IgD-negative memory B cell (primary cell): ENCODE measurements at regions not wholly inside any gene's neighbourhood (a gene's known extent, or its start where the extent isn't known, plus 50 kb on each side); places are given as distances from the start of the nearest gene placed in this dataset.

Experiments used
- H3K27ac Mint-ChIP-seq, 3 donors: one replicate each; pipeline ENCODE4 v1.8.0; 2020 to 2022; ENCODE audit warnings: mild to moderate bottlenecking in 3 of 3, mixed read lengths in 3 of 3, moderate library complexity in 1 of 3
- H3K27me3 Mint-ChIP-seq: one replicate; pipeline ENCODE4 v1.8.0; 2021; ENCODE audit warnings: mixed read lengths
- H3K36me3 Mint-ChIP-seq: one replicate; pipeline ENCODE4 v1.8.0; 2020; ENCODE audit warnings: mild to moderate bottlenecking, mixed read lengths
- H3K4me1 Mint-ChIP-seq, 3 donors: one replicate each; pipeline ENCODE4 v1.8.0; 2020 to 2022; ENCODE audit warnings: mixed read lengths in 3 of 3, mild to moderate bottlenecking in 1 of 3
- H3K4me3 Mint-ChIP-seq, 4 donors: one replicate each; pipeline ENCODE4 v1.8.0; 2020 to 2022; ENCODE audit warnings: mild to moderate bottlenecking in 4 of 4, mixed read lengths in 4 of 4, moderate library complexity in 3 of 4
- H3K9me3 Mint-ChIP-seq, 3 donors: one replicate each; pipeline ENCODE4 v1.8.0; 2020 to 2021; ENCODE audit warnings: mixed read lengths in 3 of 3, mild to moderate bottlenecking in 1 of 3

- H3K4me1 Mint-ChIP-seq: no peaks in the 10 kb centered on the region
- H3K36me3 Mint-ChIP-seq: no peaks in the 10 kb centered on the region
- H3K4me3 Mint-ChIP-seq: no peak overlapping the region
- no peaks in the 10 kb centered on the region for H3K27me3 Mint-ChIP-seq
- no peak overlapping the region for H3K27ac Mint-ChIP-seq
- H3K9me3 Mint-ChIP-seq: peaks cover 0 to 26% (median 6%) of the 10 kb centered on the region in 3 donors
Observed at GRCh38 chr18:40921845-40922629, 1033.0 kb upstream of the PIK3C3 start.

- H3K4me3 Mint-ChIP-seq: no peak overlapping the region
- H3K4me1 Mint-ChIP-seq: no peaks in the 10 kb centered on the region
- no peak overlapping the region for H3K27ac Mint-ChIP-seq
- no peaks in the 10 kb centered on the region for H3K27me3 Mint-ChIP-seq
- peaks cover 2 to 23% (median 3%) of the 10 kb centered on the region in 3 donors for H3K9me3 Mint-ChIP-seq
- H3K36me3 Mint-ChIP-seq: no peaks in the 10 kb centered on the region
Observed at GRCh38 chr18:40917056-40917455, 1038.0 kb upstream of the PIK3C3 start.

- Mint-ChIP-seq H3K4me3 (no peak overlapping the region), H3K4me1 (no peaks in the 10 kb centered on the region), H3K36me3 (no peaks in the 10 kb centered on the region), H3K9me3 (peaks cover 1 to 15% (median 4%) of the 10 kb centered on the region in 3 donors), H3K27ac (no peak overlapping the region), H3K27me3 (no peaks in the 10 kb centered on the region)
Observed at GRCh38 chr18:40915724-40916123, 1039.3 kb upstream of the PIK3C3 start.

GRCh38 chr18:40911582-40912254 lies 1043.3 kb upstream of the PIK3C3 start:
- no peaks in the 10 kb centered on the region for H3K4me1 Mint-ChIP-seq
- no peaks in the 10 kb centered on the region for H3K27me3 Mint-ChIP-seq
- H3K9me3 Mint-ChIP-seq: peaks cover 1 to 6% (median 4%) of the 10 kb centered on the region in 3 donors
- no peak overlapping the region for H3K4me3 Mint-ChIP-seq
- H3K36me3 Mint-ChIP-seq: no peaks in the 10 kb centered on the region
- H3K27ac Mint-ChIP-seq: no peak overlapping the region

- Mint-ChIP-seq H3K9me3 (peaks cover 0 to 6% (median 1%) of the 10 kb centered on the region in 3 donors), H3K4me1 (no peaks in the 10 kb centered on the region), H3K4me3 (no peak overlapping the region), H3K36me3 (no peaks in the 10 kb centered on the region), H3K27ac (no peak overlapping the region), H3K27me3 (no peaks in the 10 kb centered on the region)
Observed at GRCh38 chr18:40911041-40911440, 1044.0 kb upstream of the PIK3C3 start.

- no peaks in the 10 kb centered on the region for H3K27me3 Mint-ChIP-seq
- no peak overlapping the region for H3K27ac Mint-ChIP-seq
- H3K4me3 Mint-ChIP-seq: no peak overlapping the region
Observed at GRCh38 chr18:40907842-40908241, 1047.2 kb upstream of the PIK3C3 start.

GRCh38 chr18:40904295-40904694 lies 1050.7 kb upstream of the PIK3C3 start:
- H3K9me3 Mint-ChIP-seq: peaks cover 0 to 3% (median 0%) of the 10 kb centered on the region in 3 donors
- H3K4me3 Mint-ChIP-seq: no peak overlapping the region
- no peaks in the 10 kb centered on the region for H3K36me3 Mint-ChIP-seq
- H3K4me1 Mint-ChIP-seq: no peaks in the 10 kb centered on the region
- H3K27me3 Mint-ChIP-seq: no peaks in the 10 kb centered on the region
- no peak overlapping the region for H3K27ac Mint-ChIP-seq

More at GRCh38 chr18:40907842-40908241, 1047.2 kb upstream of the PIK3C3 start:
- no peaks in the 10 kb centered on the region for H3K36me3 Mint-ChIP-seq
- H3K9me3 Mint-ChIP-seq: peaks cover 0 to 6% (median 0%) of the 10 kb centered on the region in 3 donors
- no peaks in the 10 kb centered on the region for H3K4me1 Mint-ChIP-seq

- Mint-ChIP-seq H3K9me3 (peaks cover 0 to 2% (median 0%) of the 10 kb centered on the region in 3 donors), H3K27ac (no peak overlapping the region), H3K36me3 (no peaks in the 10 kb centered on the region), H3K4me3 (no peak overlapping the region), H3K27me3 (no peaks in the 10 kb centered on the region), H3K4me1 (no peaks in the 10 kb centered on the region)
Observed at GRCh38 chr18:40902436-40902835, 1052.6 kb upstream of the PIK3C3 start.

- H3K27me3 Mint-ChIP-seq: no peaks in the 10 kb centered on the region
- H3K27ac Mint-ChIP-seq: no peak overlapping the region
- H3K36me3 Mint-ChIP-seq: no peaks in the 10 kb centered on the region
- H3K9me3 Mint-ChIP-seq: peaks cover 3 to 5% (median 3%) of the 10 kb centered on the region in 3 donors
- H3K4me1 Mint-ChIP-seq: no peaks in the 10 kb centered on the region
- no peak overlapping the region for H3K4me3 Mint-ChIP-seq
Observed at GRCh38 chr18:40897884-40898283, 1057.2 kb upstream of the PIK3C3 start.

GRCh38 chr18:40883271-40883670 lies 1071.8 kb upstream of the PIK3C3 start:
- Mint-ChIP-seq H3K9me3 (peaks cover 0 to 11% (median 9%) of the 10 kb centered on the region in 3 donors), H3K4me1 (no peaks in the 10 kb centered on the region), H3K27ac (peak overlapping the region in 1 of 3 donors; percentile 77), H3K4me3 (no peak overlapping the region), H3K27me3 (no peaks in the 10 kb centered on the region), H3K36me3 (no peaks in the 10 kb centered on the region)

GRCh38 chr18:40882468-40882867 lies 1072.6 kb upstream of the PIK3C3 start:
- H3K36me3 Mint-ChIP-seq: no peaks in the 10 kb centered on the region
- H3K4me1 Mint-ChIP-seq: no peaks in the 10 kb centered on the region
- H3K9me3 Mint-ChIP-seq: peaks cover 0 to 11% (median 9%) of the 10 kb centered on the region in 3 donors
- no peaks in the 10 kb centered on the region for H3K27me3 Mint-ChIP-seq
- no peak overlapping the region for H3K27ac Mint-ChIP-seq
- H3K4me3 Mint-ChIP-seq: no peak overlapping the region

GRCh38 chr18:40878371-40878770 lies 1076.7 kb upstream of the PIK3C3 start:
- H3K4me3 Mint-ChIP-seq: no peak overlapping the region
- H3K4me1 Mint-ChIP-seq: no peaks in the 10 kb centered on the region
- H3K27me3 Mint-ChIP-seq: no peaks in the 10 kb centered on the region
- no peak overlapping the region for H3K27ac Mint-ChIP-seq
- H3K9me3 Mint-ChIP-seq: peaks cover 3 to 4% (median 3%) of the 10 kb centered on the region in 3 donors
- no peaks in the 10 kb centered on the region for H3K36me3 Mint-ChIP-seq

- no peaks in the 10 kb centered on the region for H3K4me1 Mint-ChIP-seq
- no peaks in the 10 kb centered on the region for H3K27me3 Mint-ChIP-seq
- H3K27ac Mint-ChIP-seq: no peak overlapping the region
- H3K9me3 Mint-ChIP-seq: peaks cover 3 to 4% (median 3%) of the 10 kb centered on the region in 3 donors
- no peak overlapping the region for H3K4me3 Mint-ChIP-seq
- no peaks in the 10 kb centered on the region for H3K36me3 Mint-ChIP-seq
Observed at GRCh38 chr18:40877096-40877495, 1077.9 kb upstream of the PIK3C3 start.

- Mint-ChIP-seq H3K36me3 (no peaks in the 10 kb centered on the region), H3K27me3 (no peaks in the 10 kb centered on the region), H3K4me1 (no peaks in the 10 kb centered on the region), H3K4me3 (no peak overlapping the region), H3K27ac (no peak overlapping the region), H3K9me3 (peaks cover 3 to 4% (median 3%) of the 10 kb centered on the region in 3 donors)
Observed at GRCh38 chr18:40875101-40875615, 1079.9 kb upstream of the PIK3C3 start.

GRCh38 chr18:40874233-40874632 lies 1080.8 kb upstream of the PIK3C3 start:
- peaks cover 2 to 8% (median 4%) of the 10 kb centered on the region in 3 donors for H3K9me3 Mint-ChIP-seq
- H3K36me3 Mint-ChIP-seq: no peaks in the 10 kb centered on the region
- no peak overlapping the region for H3K4me3 Mint-ChIP-seq
- no peaks in the 10 kb centered on the region for H3K4me1 Mint-ChIP-seq
- no peaks in the 10 kb centered on the region for H3K27me3 Mint-ChIP-seq
- no peak overlapping the region for H3K27ac Mint-ChIP-seq
